ENCODE measurements at regions not wholly inside any gene's neighbourhood (a gene's known extent, or its start where the extent isn't known, plus 50 kb on each side); places are given as distances from the start of the nearest gene placed in this dataset.

- no peaks in the 10 kb centered on the region for H3K27me3 ChIP-seq (ENCODE audit: control insufficient read depth in 5 of 5, insufficient read depth in 4 of 5, low read length in 5 of 5)
- peaks cover 0 to 9% (median 5%) of the 10 kb centered on the region in 5 donors for H3K9me3 ChIP-seq (ENCODE audit: control insufficient read depth in 5 of 5, low read length in 5 of 5)
- no peaks in the 10 kb centered on the region for H3K36me3 ChIP-seq (ENCODE audit: control insufficient read depth in 5 of 5, insufficient read depth in 5 of 5, low read length in 5 of 5)
- H3K4me3 ChIP-seq (ENCODE audit: low read depth in 1 of 5, low read length in 5 of 5): no peak overlapping the region
- H3K4me1 ChIP-seq (ENCODE audit: control insufficient read depth in 5 of 5, insufficient read depth in 5 of 5, low read length in 5 of 5): peaks cover 0 to 4% (median 0%) of the 10 kb centered on the region in 5 donors
- H3K9ac ChIP-seq (ENCODE audit: low read length in 5 of 5): no peak overlapping the region
- H3K27ac ChIP-seq (ENCODE audit: low read depth, low read length): no peak overlapping the region
Observed at GRCh38 chr2:17083902-17084301, 418.3 kb upstream of the CYRIA start.

GRCh38 chr2:17079262-17079661, 413.6 kb upstream of the CYRIA start:
- no peaks in the 10 kb centered on the region for H3K4me1 ChIP-seq (ENCODE audit: control insufficient read depth in 5 of 5, insufficient read depth in 5 of 5, low read length in 5 of 5)
- H3K27me3 ChIP-seq (ENCODE audit: control insufficient read depth in 5 of 5, insufficient read depth in 4 of 5, low read length in 5 of 5): no peaks in the 10 kb centered on the region
- no peak overlapping the region for H3K27ac ChIP-seq (ENCODE audit: low read depth, low read length)
- no peak overlapping the region for H3K9ac ChIP-seq (ENCODE audit: low read length in 5 of 5)
- no peak overlapping the region for H3K4me3 ChIP-seq (ENCODE audit: low read depth in 1 of 5, low read length in 5 of 5)
- H3K36me3 ChIP-seq (ENCODE audit: control insufficient read depth in 5 of 5, insufficient read depth in 5 of 5, low read length in 5 of 5): no peaks in the 10 kb centered on the region
- peaks cover 0 to 9% (median 5%) of the 10 kb centered on the region in 5 donors for H3K9me3 ChIP-seq (ENCODE audit: control insufficient read depth in 5 of 5, low read length in 5 of 5)

- H3K27me3 ChIP-seq (ENCODE audit: control insufficient read depth in 5 of 5, insufficient read depth in 4 of 5, low read length in 5 of 5): no peaks in the 10 kb centered on the region
- H3K4me1 ChIP-seq (ENCODE audit: control insufficient read depth in 5 of 5, insufficient read depth in 5 of 5, low read length in 5 of 5): no peaks in the 10 kb centered on the region
- peaks cover 0 to 9% (median 5%) of the 10 kb centered on the region in 5 donors for H3K9me3 ChIP-seq (ENCODE audit: control insufficient read depth in 5 of 5, low read length in 5 of 5)
- no peaks in the 10 kb centered on the region for H3K36me3 ChIP-seq (ENCODE audit: control insufficient read depth in 5 of 5, insufficient read depth in 5 of 5, low read length in 5 of 5)
- no peak overlapping the region for H3K4me3 ChIP-seq (ENCODE audit: low read depth in 1 of 5, low read length in 5 of 5)
- H3K9ac ChIP-seq (ENCODE audit: low read length in 5 of 5): no peak overlapping the region
- H3K27ac ChIP-seq (ENCODE audit: low read depth, low read length): no peak overlapping the region
Observed at GRCh38 chr2:17076533-17076932, 410.9 kb upstream of the CYRIA start.

- H3K36me3 ChIP-seq (ENCODE audit: control insufficient read depth in 5 of 5, insufficient read depth in 5 of 5, low read length in 5 of 5): no peaks in the 10 kb centered on the region
- H3K4me3 ChIP-seq (ENCODE audit: low read depth in 1 of 5, low read length in 5 of 5): no peak overlapping the region
- H3K9me3 ChIP-seq (ENCODE audit: control insufficient read depth in 5 of 5, low read length in 5 of 5): peaks cover 0 to 5% (median 0%) of the 10 kb centered on the region in 5 donors
- H3K9ac ChIP-seq (ENCODE audit: low read length in 5 of 5): no peak overlapping the region
- no peaks in the 10 kb centered on the region for H3K4me1 ChIP-seq (ENCODE audit: control insufficient read depth in 5 of 5, insufficient read depth in 5 of 5, low read length in 5 of 5)
- H3K27me3 ChIP-seq (ENCODE audit: control insufficient read depth in 5 of 5, insufficient read depth in 4 of 5, low read length in 5 of 5): no peaks in the 10 kb centered on the region
- no peak overlapping the region for H3K27ac ChIP-seq (ENCODE audit: low read depth, low read length)
Observed at GRCh38 chr2:17070711-17071110, 405.1 kb upstream of the CYRIA start.

GRCh38 chr2:17069564-17069963, 403.9 kb upstream of the CYRIA start:
- Histone ChIP-seq H3K27me3 (ENCODE audit: control insufficient read depth in 5 of 5, insufficient read depth in 4 of 5, low read length in 5 of 5) (no peaks in the 10 kb centered on the region), H3K4me3 (ENCODE audit: low read depth in 1 of 5, low read length in 5 of 5) (no peak overlapping the region), H3K36me3 (ENCODE audit: control insufficient read depth in 5 of 5, insufficient read depth in 5 of 5, low read length in 5 of 5) (no peaks in the 10 kb centered on the region), H3K9ac (ENCODE audit: low read length in 5 of 5) (no peak overlapping the region), H3K9me3 (ENCODE audit: control insufficient read depth in 5 of 5, low read length in 5 of 5) (peaks cover 0 to 5% (median 0%) of the 10 kb centered on the region in 5 donors), H3K27ac (ENCODE audit: low read depth, low read length) (no peak overlapping the region), H3K4me1 (ENCODE audit: control insufficient read depth in 5 of 5, insufficient read depth in 5 of 5, low read length in 5 of 5) (no peaks in the 10 kb centered on the region)

- no peak overlapping the region for H3K9ac ChIP-seq (ENCODE audit: low read length in 5 of 5)
- H3K27ac ChIP-seq (ENCODE audit: low read depth, low read length): no peak overlapping the region
- no peaks in the 10 kb centered on the region for H3K4me1 ChIP-seq (ENCODE audit: control insufficient read depth in 5 of 5, insufficient read depth in 5 of 5, low read length in 5 of 5)
- H3K27me3 ChIP-seq (ENCODE audit: control insufficient read depth in 5 of 5, insufficient read depth in 4 of 5, low read length in 5 of 5): no peaks in the 10 kb centered on the region
- H3K36me3 ChIP-seq (ENCODE audit: control insufficient read depth in 5 of 5, insufficient read depth in 5 of 5, low read length in 5 of 5): no peaks in the 10 kb centered on the region
- H3K9me3 ChIP-seq (ENCODE audit: control insufficient read depth in 5 of 5, low read length in 5 of 5): peaks cover 0 to 5% (median 0%) of the 10 kb centered on the region in 5 donors
- H3K4me3 ChIP-seq (ENCODE audit: low read depth in 1 of 5, low read length in 5 of 5): no peak overlapping the region
Observed at GRCh38 chr2:17068021-17068420, 402.4 kb upstream of the CYRIA start.

- no peaks in the 10 kb centered on the region for H3K4me1 ChIP-seq (ENCODE audit: control insufficient read depth in 5 of 5, insufficient read depth in 5 of 5, low read length in 5 of 5)
- H3K4me3 ChIP-seq (ENCODE audit: low read depth in 1 of 5, low read length in 5 of 5): no peak overlapping the region
- no peaks in the 10 kb centered on the region for H3K27me3 ChIP-seq (ENCODE audit: control insufficient read depth in 5 of 5, insufficient read depth in 4 of 5, low read length in 5 of 5)
- no peaks in the 10 kb centered on the region for H3K36me3 ChIP-seq (ENCODE audit: control insufficient read depth in 5 of 5, insufficient read depth in 5 of 5, low read length in 5 of 5)
- no peak overlapping the region for H3K9ac ChIP-seq (ENCODE audit: low read length in 5 of 5)
- no peak overlapping the region for H3K27ac ChIP-seq (ENCODE audit: low read depth, low read length)
- H3K9me3 ChIP-seq (ENCODE audit: control insufficient read depth in 5 of 5, low read length in 5 of 5): no peaks in the 10 kb centered on the region
Observed at GRCh38 chr2:17065536-17065935, 399.9 kb upstream of the CYRIA start.

GRCh38 chr2:17061028-17061427, 395.4 kb upstream of the CYRIA start:
- Histone ChIP-seq H3K9ac (ENCODE audit: low read length in 5 of 5) (no peak overlapping the region), H3K27me3 (ENCODE audit: control insufficient read depth in 5 of 5, insufficient read depth in 4 of 5, low read length in 5 of 5) (no peaks in the 10 kb centered on the region), H3K9me3 (ENCODE audit: control insufficient read depth in 5 of 5, low read length in 5 of 5) (no peaks in the 10 kb centered on the region), H3K36me3 (ENCODE audit: control insufficient read depth in 5 of 5, insufficient read depth in 5 of 5, low read length in 5 of 5) (no peaks in the 10 kb centered on the region), H3K27ac (ENCODE audit: low read depth, low read length) (no peak overlapping the region), H3K4me1 (ENCODE audit: control insufficient read depth in 5 of 5, insufficient read depth in 5 of 5, low read length in 5 of 5) (no peaks in the 10 kb centered on the region), H3K4me3 (ENCODE audit: low read depth in 1 of 5, low read length in 5 of 5) (no peak overlapping the region)

GRCh38 chr2:17059458-17059857, 393.8 kb upstream of the CYRIA start:
- Histone ChIP-seq H3K27me3 (ENCODE audit: control insufficient read depth in 5 of 5, insufficient read depth in 4 of 5, low read length in 5 of 5) (no peaks in the 10 kb centered on the region), H3K4me1 (ENCODE audit: control insufficient read depth in 5 of 5, insufficient read depth in 5 of 5, low read length in 5 of 5) (no peaks in the 10 kb centered on the region), H3K36me3 (ENCODE audit: control insufficient read depth in 5 of 5, insufficient read depth in 5 of 5, low read length in 5 of 5) (no peaks in the 10 kb centered on the region)

GRCh38 chr2:17058772-17059402, 393.3 kb upstream of the CYRIA start:
- Histone ChIP-seq H3K4me3 (ENCODE audit: low read depth in 1 of 5, low read length in 5 of 5) (no peak overlapping the region), H3K36me3 (ENCODE audit: control insufficient read depth in 5 of 5, insufficient read depth in 5 of 5, low read length in 5 of 5) (no peaks in the 10 kb centered on the region), H3K4me1 (ENCODE audit: control insufficient read depth in 5 of 5, insufficient read depth in 5 of 5, low read length in 5 of 5) (no peaks in the 10 kb centered on the region), H3K9ac (ENCODE audit: low read length in 5 of 5) (no peak overlapping the region), H3K9me3 (ENCODE audit: control insufficient read depth in 5 of 5, low read length in 5 of 5) (no peaks in the 10 kb centered on the region), H3K27ac (ENCODE audit: low read depth, low read length) (no peak overlapping the region), H3K27me3 (ENCODE audit: control insufficient read depth in 5 of 5, insufficient read depth in 4 of 5, low read length in 5 of 5) (no peaks in the 10 kb centered on the region)

More at GRCh38 chr2:17059458-17059857, 393.8 kb upstream of the CYRIA start:
- H3K9ac ChIP-seq (ENCODE audit: low read length in 5 of 5): no peak overlapping the region
- no peak overlapping the region for H3K4me3 ChIP-seq (ENCODE audit: low read depth in 1 of 5, low read length in 5 of 5)
- no peak overlapping the region for H3K27ac ChIP-seq (ENCODE audit: low read depth, low read length)
- H3K9me3 ChIP-seq (ENCODE audit: control insufficient read depth in 5 of 5, low read length in 5 of 5): no peaks in the 10 kb centered on the region

Data from subcutaneous abdominal adipose tissue (tissue), 5 donors.